Liver (tissue), 8 donors: ENCODE measurements at regions not wholly inside any gene's neighbourhood (a gene's known extent, or its start where the extent isn't known, plus 50 kb on each side); places are given as distances from the start of the nearest gene placed in this dataset.

Experiments
- DNase-seq: peaks from one replicate; pipeline ENCODE4 v3.0.0-alpha.2; 2017; ENCODE audit warnings: low spot score
- H3K27ac ChIP-seq, 2 donors: one replicate each; pipeline ENCODE4 v1.7.0; 2013; ENCODE audit warnings: inconsistent platforms in 2 of 2, low read length in 2 of 2, control low read depth in 1 of 2, low read depth in 1 of 2, mild to moderate bottlenecking in 1 of 2
- H3K27me3 ChIP-seq, 4 donors: one replicate each; pipeline versions ENCODE4 v1.6.1 to v1.7.0; 2013; ENCODE audit warnings: low read length in 3 of 4, inconsistent platforms in 1 of 4, mild to moderate bottlenecking in 1 of 4, moderate library complexity in 1 of 4; ENCODE audit not compliant: control insufficient read depth in 4 of 4, insufficient read depth in 4 of 4
- H3K36me3 ChIP-seq, 4 donors: one replicate each; pipeline versions ENCODE4 v1.6.1 to v1.7.0; 2013; ENCODE audit warnings: low read length in 3 of 4, mild to moderate bottlenecking in 3 of 4, low read depth in 1 of 4, moderate library complexity in 1 of 4; ENCODE audit not compliant: control insufficient read depth in 4 of 4, insufficient read depth in 3 of 4
- H3K4me1 ChIP-seq, 4 donors: one replicate each; pipeline versions ENCODE4 v1.6.1 to v1.7.0; 2013; ENCODE audit warnings: low read length in 3 of 4, mild to moderate bottlenecking in 3 of 4, moderate library complexity in 1 of 4; ENCODE audit not compliant: control insufficient read depth in 4 of 4, insufficient read depth in 4 of 4
- H3K4me3 ChIP-seq, 3 donors: one replicate each; pipeline versions ENCODE4 v1.6.1 to v1.7.0; 2013; ENCODE audit warnings: low read length in 3 of 3, control low read depth in 1 of 3, low read depth in 1 of 3, mild to moderate bottlenecking in 1 of 3
- H3K9ac ChIP-seq, 2 donors: one replicate each; pipeline ENCODE4 v1.7.0; 2013; ENCODE audit warnings: low read length in 2 of 2, mild to moderate bottlenecking in 2 of 2, moderate library complexity in 2 of 2, control low read depth in 1 of 2, low read depth in 1 of 2
- H3K9me3 ChIP-seq, 4 donors: one replicate each; pipeline versions ENCODE4 v1.6.1 to v1.7.0; 2013; ENCODE audit warnings: low read length in 3 of 4; ENCODE audit not compliant: control insufficient read depth in 4 of 4
- ATF3 ChIP-seq: IDR thresholded peaks from 2 replicates; pipeline ENCODE4 v1.6.1; 2016; ENCODE audit warnings: antibody characterized with exemption
- CTCF ChIP-seq: fragments of 150-350 bp; IDR thresholded peaks from 2 replicates; pipeline ENCODE4 v1.5.1; 2017; ENCODE audit warnings: improper control_type of control experiment, low read depth, low read length; ENCODE audit not compliant: missing input control
- EGR1 ChIP-seq, 2 donors: IDR thresholded peaks; 2 replicates each; pipeline ENCODE4 v1.6.1; 2016 to 2018; ENCODE audit warnings: antibody characterized with exemption in 2 of 2, low read depth in 2 of 2
- FOXA1 ChIP-seq: IDR thresholded peaks from 2 replicates; pipeline ENCODE4 v1.6.1; 2016; ENCODE audit warnings: antibody characterized with exemption
- FOXA2 ChIP-seq: IDR thresholded peaks from 2 replicates; pipeline ENCODE4 v1.6.1; 2016; ENCODE audit warnings: antibody characterized with exemption
- GABPA ChIP-seq, 2 donors: IDR thresholded peaks in 1 of 2; conservative IDR thresholded peaks in 1 of 2; 2 replicates each; pipeline ENCODE4 v1.6.1; 2016; ENCODE audit warnings: antibody characterized with exemption in 2 of 2, mild to moderate bottlenecking in 1 of 2, moderate library complexity in 1 of 2
- HNF4A ChIP-seq, 2 donors: conservative IDR thresholded peaks; 2 replicates each; pipeline ENCODE4 v1.6.1; 2016; ENCODE audit warnings: antibody characterized with exemption in 2 of 2, mild to moderate bottlenecking in 2 of 2
- HNF4G ChIP-seq: IDR thresholded peaks from 2 replicates; pipeline ENCODE4 v1.6.1; 2016; ENCODE audit warnings: antibody characterized with exemption
- JUND ChIP-seq, 2 donors: IDR thresholded peaks; 2 replicates each; pipeline ENCODE4 v1.6.1; 2016; ENCODE audit warnings: antibody characterized with exemption in 2 of 2
- MAX ChIP-seq: IDR thresholded peaks from 2 replicates; pipeline ENCODE4 v1.6.1; 2016; ENCODE audit warnings: antibody characterized with exemption
- NR2F2 ChIP-seq: IDR thresholded peaks from 2 replicates; pipeline ENCODE4 v1.6.1; 2016; ENCODE audit warnings: antibody characterized with exemption
- RAD21 ChIP-seq, 2 donors: IDR thresholded peaks; 2 replicates each; pipeline ENCODE4 v1.6.1; 2016; ENCODE audit warnings: antibody characterized with exemption in 2 of 2, mild to moderate bottlenecking in 2 of 2
- REST ChIP-seq: IDR thresholded peaks from 2 replicates; pipeline ENCODE4 v1.6.1; 2016; ENCODE audit warnings: antibody characterized with exemption, mild to moderate bottlenecking
- RXRA ChIP-seq, 2 donors: IDR thresholded peaks; 2 replicates each; pipeline ENCODE4 v1.6.1; 2017 to 2018; ENCODE audit warnings: antibody characterized with exemption in 2 of 2, mild to moderate bottlenecking in 1 of 2
- SP1 ChIP-seq: IDR thresholded peaks from 2 replicates; pipeline ENCODE4 v1.6.1; 2018; ENCODE audit warnings: antibody characterized with exemption, mild to moderate bottlenecking
- TAF1 ChIP-seq: conservative IDR thresholded peaks from 2 replicates; pipeline ENCODE4 v1.6.1; 2016; ENCODE audit warnings: antibody characterized with exemption, mild to moderate bottlenecking
- YY1 ChIP-seq: IDR thresholded peaks from 2 replicates; pipeline ENCODE4 v1.6.1; 2016; ENCODE audit warnings: antibody characterized with exemption, mild to moderate bottlenecking
- ZBTB33 ChIP-seq: IDR thresholded peaks from 2 replicates; pipeline ENCODE4 v1.6.1; 2016; ENCODE audit warnings: antibody characterized with exemption
- WGBS: extraction: QIAGEN DNeasy Blood & Tissue Kit; methylation state at CpG from one replicate; pipeline ENCODE4 v1.1.7; 2013; 5-methylcytosine and 5-hydroxymethylcytosine counted together
- donor health status: healthy.
- donor health status: healthy.
- donor health status: healthy.
- donor health status: healthy.
- donor health status: healthy.

- Histone ChIP-seq H3K9ac (no peak overlapping the region), H3K27ac (no peak overlapping the region), H3K9me3 (no peaks in the 10 kb centered on the region), H3K27me3 (no peaks in the 10 kb centered on the region), H3K4me3 (no peak overlapping the region), H3K36me3 (no peaks in the 10 kb centered on the region), H3K4me1 (no peaks in the 10 kb centered on the region)
- WGBS, result 71% methylated on average over 3 of the region's 3 CpGs
- TF ChIP-seq ZBTB33 (no peak), CTCF (no peak), RAD21 (IDR thresholded peaks at IDR 0.05) (no peak), GABPA (IDR thresholded peaks at IDR 0.05 in 1 of 2, conservative IDR thresholded peaks at IDR 0.05 in 1 of 2) (no peak), SP1 (no peak), FOXA2 (no peak), FOXA1 (no peak), RXRA (IDR thresholded peaks at IDR 0.05) (no peak), HNF4G (no peak), NR2F2 (no peak), HNF4A (conservative IDR thresholded peaks at IDR 0.05) (no peak), EGR1 (IDR thresholded peaks at IDR 0.05; ENCODE audit: low read depth in 2 of 2) (no peak), REST (no peak), YY1 (no peak), MAX (no peak), TAF1 (no peak), JUND (IDR thresholded peaks at IDR 0.05) (no peak)
- DNase-seq, result no peak
These were observed 223.4 kb downstream of the COX7C start for GRCh38 chr5:86841000-86841644.

GRCh38 chr5:86858442-86858841 is 240.7 kb downstream of the COX7C start:
- Histone ChIP-seq H3K4me3 (no peak overlapping the region), H3K4me1 (no peaks in the 10 kb centered on the region), H3K9ac (no peak overlapping the region), H3K27me3 (no peaks in the 10 kb centered on the region), H3K27ac (no peak overlapping the region), H3K9me3 (no peaks in the 10 kb centered on the region), H3K36me3 (no peaks in the 10 kb centered on the region)
- WGBS, result 77% methylated on average over 3 of the region's 3 CpGs
- no peak for DNase-seq
- no peak for TF ChIP-seq HNF4A (conservative IDR thresholded peaks at IDR 0.05)
- no peak for TF ChIP-seq FOXA1
- TF ChIP-seq NR2F2, result no peak
- TF ChIP-seq RAD21 (IDR thresholded peaks at IDR 0.05), result no peak
- no peak for TF ChIP-seq JUND (IDR thresholded peaks at IDR 0.05)
- TF ChIP-seq ATF3, result no peak
- no peak for TF ChIP-seq MAX
- no peak for TF ChIP-seq RXRA (IDR thresholded peaks at IDR 0.05)
- no peak for TF ChIP-seq EGR1 (IDR thresholded peaks at IDR 0.05; ENCODE audit: low read depth in 2 of 2)
- no peak for TF ChIP-seq YY1
- no peak for TF ChIP-seq ZBTB33
- no peak for TF ChIP-seq HNF4G
